COLO829 (cell line): ENCODE measurements at regions not wholly inside any gene's neighbourhood (a gene's known extent, or its start where the extent isn't known, plus 50 kb on each side); places are given as distances from the start of the nearest gene placed in this dataset.

Experiments
- DNase-seq: peaks from one replicate; pipeline ENCODE4 v3.0.0; 2012; ENCODE audit warnings: low spot score

- DNase-seq, result no peak
Observed at GRCh38 chr17:36816214-36816906, 120.9 kb upstream of the LHX1 start.

DNA sequence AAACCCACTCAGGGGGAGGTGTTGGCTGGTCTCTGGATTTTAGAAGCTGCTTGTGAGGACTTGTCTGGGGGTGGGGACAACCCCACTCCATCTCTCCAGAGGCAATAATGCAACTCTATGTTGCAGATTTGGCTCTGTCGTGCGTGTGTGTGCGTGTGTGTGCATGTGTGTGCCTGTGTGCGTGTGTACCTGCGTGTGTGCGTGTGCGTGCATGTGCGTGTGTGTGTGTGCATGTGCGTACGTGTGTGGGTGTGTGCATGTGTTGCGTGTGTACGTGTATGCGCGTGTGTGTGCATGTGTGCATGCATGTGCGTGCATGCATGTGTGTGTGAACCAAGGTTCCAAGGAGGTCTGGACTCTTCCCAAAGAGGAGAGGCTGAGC, 120.4 kb upstream of the LHX1 start:
- DNase-seq, result no peak

- DNase-seq, result no peak
Observed at GRCh38 chr17:36817483-36818048, 119.7 kb upstream of the LHX1 start.

DNA sequence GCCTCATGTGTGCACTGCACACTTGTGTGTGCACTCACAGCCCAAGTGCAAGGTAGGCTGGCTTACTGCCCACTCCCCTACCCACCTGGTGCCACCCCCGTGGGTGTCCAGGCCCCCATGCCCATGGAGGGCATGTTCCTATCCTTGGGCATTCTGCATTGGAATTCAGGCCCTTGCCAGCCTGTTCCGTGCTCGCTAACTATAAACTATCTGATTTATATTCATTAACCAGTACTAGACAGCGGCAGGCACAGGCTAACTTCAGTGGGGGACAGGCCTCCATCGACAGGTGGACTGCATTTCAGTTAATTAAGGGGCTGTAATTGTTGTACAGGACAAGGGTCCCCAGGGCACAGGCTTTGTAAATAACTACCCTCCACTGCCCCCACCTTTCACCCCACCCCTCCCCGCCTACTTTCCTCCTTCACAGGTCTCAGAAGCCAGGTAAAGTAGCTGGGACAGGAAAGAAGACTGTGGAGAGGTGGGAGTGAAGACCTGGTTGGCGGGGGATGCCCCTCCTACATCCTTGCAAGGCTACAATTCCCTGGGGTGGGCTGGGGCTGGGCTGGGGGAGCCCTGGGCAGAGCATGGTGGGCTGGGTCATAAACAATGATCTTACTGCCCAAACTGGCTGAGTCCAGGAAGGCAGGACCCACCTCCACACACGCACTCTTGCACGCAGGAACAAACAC, 119.0 kb upstream of the LHX1 start:
- no peak for DNase-seq

DNA sequence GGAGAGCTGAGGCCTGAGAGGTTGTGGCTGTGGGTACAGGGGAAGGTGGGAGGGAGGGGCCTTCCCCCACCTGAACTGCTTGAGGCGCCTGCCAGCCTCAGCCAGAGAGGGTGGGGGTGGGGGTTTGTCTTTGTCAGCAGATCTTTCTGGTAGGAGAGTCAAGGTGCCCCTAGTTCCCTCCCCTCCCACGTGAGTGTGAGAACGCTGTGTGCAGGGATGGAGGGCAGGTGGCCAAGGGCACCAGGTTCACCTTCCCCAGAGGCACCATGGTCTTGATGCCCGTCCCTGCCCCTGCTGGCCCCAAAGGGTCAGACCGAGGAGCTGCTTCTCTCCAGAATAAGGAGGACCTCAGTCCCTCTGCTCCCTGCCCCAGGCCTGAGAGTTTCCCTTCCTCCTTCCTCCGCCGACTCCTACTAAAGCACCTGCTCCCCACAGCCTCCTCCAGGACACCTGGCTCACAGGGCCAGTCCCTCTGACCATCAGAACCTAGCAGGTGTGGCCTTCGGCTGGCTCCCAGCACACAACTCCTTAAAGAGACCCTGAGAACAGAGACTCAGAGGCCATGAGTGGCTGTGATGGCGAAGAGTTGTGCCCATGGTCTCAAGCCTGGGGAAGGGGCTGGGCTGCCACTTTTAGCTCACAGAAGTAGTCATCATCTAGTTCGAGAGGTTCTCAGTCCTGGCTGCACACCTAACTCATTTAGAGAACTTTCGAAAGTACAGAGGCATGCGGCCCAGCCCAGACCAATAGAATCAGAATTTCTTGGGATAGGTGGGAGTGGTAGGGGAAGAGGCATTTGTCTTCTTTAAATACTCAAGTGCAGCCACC, 113.2 kb upstream of the LHX1 start:
- DNase-seq, result no peak

- DNase-seq, result no peak
Observed at GRCh38 chr17:36824678-36825101, 112.6 kb upstream of the LHX1 start.

DNA sequence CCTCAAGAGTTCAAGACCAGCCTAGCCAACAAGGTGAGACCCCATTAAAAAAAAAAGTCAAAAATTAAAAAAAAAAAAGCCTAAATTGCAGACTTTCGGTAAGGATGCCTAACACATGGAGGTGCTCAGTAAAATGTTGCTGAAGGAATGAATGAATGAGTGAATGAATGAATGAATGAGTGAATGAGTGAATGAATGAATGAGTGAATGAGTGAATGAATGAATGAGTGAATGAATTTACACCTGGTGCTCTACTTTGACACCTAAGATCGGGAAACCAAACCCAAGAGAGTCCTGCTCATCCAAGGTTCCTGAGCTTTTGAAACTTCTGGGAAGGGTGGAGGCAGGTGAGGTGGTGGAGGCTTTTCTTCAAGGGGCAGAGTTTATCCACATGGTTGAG, 112.2 kb upstream of the LHX1 start:
- DNase-seq, result no peak

DNA sequence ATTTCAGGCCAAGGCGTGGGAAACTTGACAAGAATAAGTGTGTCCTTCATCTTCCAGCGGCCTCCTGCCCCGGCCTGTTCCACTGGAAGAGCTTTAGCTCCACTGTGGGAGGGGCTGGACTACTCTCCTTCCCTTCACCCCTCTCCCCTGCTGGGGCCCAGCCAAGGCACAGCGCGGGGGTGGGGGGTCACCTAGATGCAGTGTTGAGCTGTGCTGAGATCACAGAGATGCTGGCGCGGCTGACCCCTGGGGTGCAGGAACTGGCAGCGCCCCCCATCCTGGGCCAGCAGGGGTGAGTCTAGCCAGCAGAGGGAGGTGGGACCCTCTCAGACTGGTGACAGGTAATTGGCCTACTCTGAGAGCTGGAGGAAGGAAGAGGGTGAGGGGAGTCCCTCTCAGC, 111.8 kb upstream of the LHX1 start:
- no peak for DNase-seq

DNA sequence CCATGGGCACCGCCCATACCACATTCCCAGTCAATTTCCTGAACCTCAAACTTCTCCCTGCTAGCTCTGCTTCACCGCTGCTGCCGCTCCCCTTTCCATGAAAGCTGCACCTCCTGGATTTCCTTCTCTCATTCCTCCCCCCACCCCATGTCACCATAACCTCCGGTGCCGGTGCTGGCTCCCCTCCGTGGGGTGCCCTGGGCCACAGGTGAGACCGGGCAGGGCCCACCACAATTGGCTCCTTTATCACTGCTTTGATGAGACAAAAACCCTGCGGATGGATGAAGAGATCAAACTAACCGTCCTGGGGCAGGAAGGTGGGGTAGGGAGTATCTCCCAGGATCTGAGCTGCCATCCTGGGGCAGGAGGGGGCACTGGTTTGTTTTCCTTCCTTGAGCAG, 111.3 kb upstream of the LHX1 start:
- DNase-seq, result no peak

DNA sequence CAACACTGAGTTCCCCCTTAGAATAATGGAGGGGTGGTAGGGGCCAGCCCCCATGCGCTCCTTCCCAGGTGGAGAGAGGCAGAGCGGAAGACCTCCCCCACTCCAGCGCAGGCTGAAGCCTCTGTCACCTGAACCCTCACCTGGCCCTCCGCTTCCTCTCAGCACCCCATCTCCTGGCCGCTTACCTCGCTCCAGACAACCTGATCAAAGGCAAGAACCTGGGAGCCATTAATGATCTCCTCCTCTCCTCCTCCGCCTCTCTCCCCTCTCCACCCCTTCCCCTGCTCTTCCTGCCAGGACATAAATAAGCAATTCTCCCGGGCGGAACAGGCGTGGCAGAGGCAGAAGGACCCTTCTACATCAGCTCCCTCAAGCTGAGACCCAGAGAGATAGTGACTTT, 110.2 kb upstream of the LHX1 start:
- no peak for DNase-seq

DNA sequence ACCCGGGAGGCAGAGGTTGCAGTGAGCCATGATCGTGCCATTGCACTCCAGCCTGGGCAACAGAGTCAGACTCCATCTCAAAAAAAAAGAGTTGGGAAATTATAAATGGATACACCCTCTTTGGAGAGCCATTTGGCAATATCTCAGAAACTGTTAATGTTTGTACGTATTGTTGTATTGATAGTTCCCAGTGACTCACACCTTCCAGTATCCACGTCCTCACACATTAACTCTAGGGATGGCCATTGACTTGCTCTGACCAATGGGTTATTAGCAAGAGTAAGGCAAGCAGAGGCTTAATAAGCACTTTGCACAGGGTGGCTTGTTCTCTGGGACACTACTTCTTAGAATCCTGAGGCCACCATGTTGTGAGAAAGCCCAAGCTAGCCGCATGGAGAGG, 107.6 kb upstream of the LHX1 start:
- DNase-seq, result no peak

DNA sequence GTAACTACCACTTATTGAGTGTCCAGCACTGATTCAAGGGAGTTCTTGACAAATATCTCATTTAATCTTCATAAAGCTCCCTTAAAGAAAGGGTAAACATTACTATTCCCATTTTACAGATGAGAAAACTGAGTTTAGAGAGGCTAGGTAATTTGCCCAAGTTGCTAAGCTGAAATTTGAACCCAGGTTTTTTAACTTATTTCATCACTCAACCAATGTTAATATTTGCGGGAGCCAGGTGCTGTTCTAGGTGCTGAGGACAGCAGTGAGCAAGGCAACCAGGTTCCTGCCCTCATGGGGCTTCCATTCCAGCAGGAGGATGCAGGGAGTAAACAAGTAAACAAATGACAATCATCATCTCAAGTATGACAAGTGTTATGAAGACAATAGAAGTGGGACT, 104.0 kb upstream of the LHX1 start:
- DNase-seq, result no peak

- DNase-seq, result no peak
Observed at GRCh38 chr17:36835036-36835435, 102.2 kb upstream of the LHX1 start.

GRCh38 chr17:36837195-36837938, 99.9 kb upstream of the LHX1 start:
- no peak for DNase-seq

- no peak for DNase-seq
Observed at GRCh38 chr17:36837939-36838272, 99.4 kb upstream of the LHX1 start.

GRCh38 chr17:36839256-36839655, 98.0 kb upstream of the LHX1 start:
- DNase-seq, result no peak

- no peak for DNase-seq
Observed at GRCh38 chr17:36840796-36841195, 96.5 kb upstream of the LHX1 start.

GRCh38 chr17:36842231-36842819, 95.0 kb upstream of the LHX1 start:
- no peak for DNase-seq

DNA sequence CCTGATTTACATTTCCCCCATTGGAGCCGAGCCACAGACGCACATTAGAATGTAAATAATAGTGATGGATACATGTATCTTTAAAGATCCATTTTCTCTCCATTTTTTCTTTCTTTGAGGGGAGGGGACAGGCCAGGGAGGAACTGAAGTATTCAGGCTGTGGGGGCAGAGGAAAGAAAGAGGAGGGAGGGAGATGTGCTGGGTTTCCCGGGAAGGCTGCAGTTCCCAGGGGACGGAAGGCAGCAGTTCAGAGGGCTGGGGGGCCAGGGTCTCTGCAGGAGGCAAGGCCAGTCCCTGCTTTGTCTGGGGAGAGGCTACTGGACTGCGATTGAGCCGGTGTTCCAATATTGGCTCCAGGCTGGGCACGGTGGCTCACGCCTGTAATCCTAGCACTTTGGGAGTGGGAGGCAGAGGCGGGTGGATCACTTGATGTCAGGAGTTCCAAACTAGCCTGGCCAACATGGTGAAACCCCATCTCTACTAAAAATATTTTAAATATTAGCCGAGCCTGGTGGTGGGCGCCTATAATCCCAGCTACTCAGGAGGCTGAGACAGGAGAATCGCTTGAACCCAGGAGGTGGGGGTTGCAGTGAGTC, 94.2 kb upstream of the LHX1 start:
- DNase-seq, result no peak

GRCh38 chr17:36844013-36844412, 93.3 kb upstream of the LHX1 start:
- DNase-seq, result no peak

DNA sequence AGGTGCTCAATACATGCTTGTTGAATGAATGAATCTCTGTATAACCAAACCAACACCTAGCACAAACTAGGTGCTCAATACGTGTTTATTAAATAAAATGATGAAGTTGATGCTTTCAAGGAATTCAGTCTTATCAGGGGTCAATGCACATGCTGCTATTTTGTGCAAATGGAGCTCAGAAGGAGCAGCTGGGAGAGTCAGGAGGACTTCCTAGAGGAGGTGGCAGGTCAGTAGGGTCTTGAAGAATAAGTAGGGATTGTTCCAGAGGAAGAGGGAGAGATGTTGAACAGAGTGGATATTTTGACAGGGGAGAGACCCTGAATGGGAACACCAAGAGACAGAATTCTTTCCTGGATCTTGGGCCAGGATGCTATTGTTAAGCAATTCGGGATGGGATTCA, 92.7 kb upstream of the LHX1 start:
- no peak for DNase-seq
